HG02571 (cell line): ENCODE measurements at regions not wholly inside any gene's neighbourhood (a gene's known extent, or its start where the extent isn't known, plus 50 kb on each side); places are given as distances from the start of the nearest gene placed in this dataset.
"Not testable (repeated sequence)": the region's sequence is repeated elsewhere in the genome, so short reads cannot be mapped to it uniquely, and the experiment has no call there.

ENCODE experiments used
- ATAC-seq: cut with Tn5 transposase; IDR thresholded peaks from one replicate; pipeline ENCODE4 v1.9.1; 2021; ENCODE audit warnings: mild to moderate bottlenecking, moderate library complexity; ENCODE audit not compliant: unreplicated experiment

DNA sequence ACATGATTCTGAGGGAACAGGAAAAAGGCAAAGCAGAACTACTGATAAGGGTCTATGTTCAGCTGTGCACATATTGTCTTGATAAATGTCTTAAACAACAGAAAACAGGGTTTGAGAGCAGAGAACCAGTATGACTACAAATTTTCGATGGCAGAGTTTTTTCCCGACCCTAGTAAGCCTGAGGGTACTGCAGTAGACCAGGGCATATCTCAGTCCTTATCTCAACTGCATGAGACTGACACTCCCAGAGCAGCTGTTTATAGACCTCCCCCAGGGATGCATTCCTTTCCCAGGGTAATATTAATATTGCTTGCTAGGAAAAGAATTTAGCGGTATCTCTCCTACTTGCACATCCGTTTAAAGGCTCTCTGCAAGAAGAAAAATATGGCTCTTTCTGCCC, 1176.8 kb upstream of the ADGRB3 start:
- ATAC-seq, result no peak

DNA sequence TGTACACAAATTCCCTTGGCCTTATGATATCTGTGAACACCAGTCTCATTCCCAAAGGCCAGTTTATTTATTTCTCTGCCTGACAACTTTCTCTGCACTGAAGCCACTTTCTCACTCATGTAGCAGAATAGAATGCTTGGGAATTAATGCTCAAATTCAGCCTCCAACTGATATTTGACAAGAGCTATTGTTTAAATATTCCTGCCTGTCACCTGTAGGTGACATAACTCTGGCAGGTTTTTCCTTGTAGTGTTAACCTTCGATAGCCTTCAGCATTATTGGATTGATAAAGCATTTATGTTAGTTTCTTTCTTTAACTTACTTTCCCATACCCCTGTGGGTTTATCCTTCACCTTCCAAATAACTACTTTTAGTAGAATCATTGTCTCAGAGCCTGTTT, 1183.2 kb upstream of the ADGRB3 start:
- ATAC-seq, result no peak

DNA sequence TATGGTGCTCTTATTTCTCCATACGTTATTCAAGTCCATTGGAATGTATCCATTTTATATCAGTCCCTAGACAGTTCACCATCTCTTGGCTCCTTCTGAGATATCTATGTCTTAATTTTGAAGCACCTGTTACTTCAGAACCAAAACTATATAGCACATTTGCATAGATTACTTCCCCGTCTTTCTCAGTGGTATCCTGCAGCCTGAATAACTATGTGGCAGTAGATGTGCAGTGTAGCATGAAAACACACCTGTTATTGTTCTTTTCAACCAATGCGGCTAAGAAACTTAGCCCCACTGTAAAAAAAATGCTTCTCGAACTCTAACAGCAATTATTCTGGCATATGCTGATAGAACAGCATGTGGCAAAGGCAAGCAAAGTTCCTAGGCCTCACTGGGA, 1184.4 kb upstream of the ADGRB3 start:
- ATAC-seq, result peak; percentile 65

DNA sequence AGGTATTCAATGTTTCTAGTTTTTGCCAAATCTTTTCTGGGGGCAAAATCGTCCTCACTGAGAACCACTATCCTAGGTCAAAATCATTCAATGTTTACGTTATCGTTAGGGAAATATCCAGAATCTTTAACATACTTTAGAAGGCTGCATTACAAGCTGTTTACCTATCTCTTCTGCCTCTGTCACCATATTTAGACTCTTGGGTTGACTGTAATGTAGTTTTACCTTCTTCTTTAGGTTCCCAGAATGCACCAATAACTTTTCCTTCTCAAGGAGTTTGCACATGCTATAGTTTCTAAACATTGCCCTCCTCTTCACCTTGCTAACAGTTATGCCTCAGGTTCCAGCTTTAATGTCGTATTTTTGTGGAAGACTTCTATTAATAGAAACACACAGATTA, 1185.5 kb upstream of the ADGRB3 start:
- no peak for ATAC-seq

DNA sequence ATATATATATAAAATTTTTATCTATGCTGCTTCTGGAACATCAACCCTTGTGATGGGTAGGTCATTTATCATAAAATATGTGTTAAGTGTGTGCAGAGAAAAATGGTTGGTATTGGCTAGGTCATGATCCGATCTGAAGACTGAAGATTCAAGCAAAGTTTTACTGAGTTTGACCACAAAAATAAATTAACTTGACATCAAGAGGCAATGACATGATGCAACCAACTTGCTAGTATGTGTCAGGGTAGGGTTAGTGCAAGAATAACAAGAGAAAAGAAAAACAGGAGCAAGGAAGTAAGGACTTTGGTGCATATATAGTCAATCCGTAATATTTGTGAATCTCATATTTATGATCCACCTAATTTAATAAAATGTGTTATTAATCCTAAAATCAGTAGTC, 1202.0 kb upstream of the ADGRB3 start:
- no peak for ATAC-seq

DNA sequence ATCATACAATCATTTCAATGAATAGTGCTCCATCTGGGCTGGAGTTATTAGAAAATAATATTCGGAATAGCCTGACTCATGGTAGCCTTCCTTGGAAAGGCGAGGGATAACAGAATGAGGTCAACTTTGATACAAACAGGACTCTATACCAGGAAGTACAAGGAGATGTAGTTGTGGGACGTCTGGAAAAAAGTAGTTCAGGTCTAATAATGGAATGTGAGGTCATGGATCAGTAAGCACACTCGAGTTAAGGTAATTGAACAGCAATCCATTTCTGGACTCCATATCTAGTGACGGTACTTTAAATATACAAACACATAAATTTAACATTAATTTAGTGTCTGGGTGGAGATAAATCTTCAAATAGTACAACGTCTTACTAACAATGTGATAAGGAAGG, 1204.0 kb upstream of the ADGRB3 start:
- no peak for ATAC-seq

DNA sequence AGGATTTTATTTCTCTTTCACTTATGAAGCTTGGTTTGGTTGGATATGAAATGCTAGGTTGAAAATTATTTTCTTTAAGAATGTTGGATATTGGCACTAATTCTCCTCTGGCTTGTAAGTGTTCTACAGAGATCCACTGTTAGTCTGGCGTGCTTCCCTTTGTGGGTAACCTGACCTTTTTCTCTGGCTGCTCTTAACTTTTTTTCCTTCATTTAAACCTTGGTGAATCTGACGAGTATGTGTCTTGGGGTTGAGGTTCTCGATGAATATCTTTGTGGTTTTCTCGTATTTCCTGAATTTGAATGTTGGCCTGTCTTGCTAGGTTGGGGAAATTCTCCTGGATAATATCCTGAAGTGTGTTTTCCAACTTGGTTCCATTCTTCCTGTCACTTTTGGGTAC, 1208.4 kb upstream of the ADGRB3 start:
- ATAC-seq, result not testable (repeated sequence)

DNA sequence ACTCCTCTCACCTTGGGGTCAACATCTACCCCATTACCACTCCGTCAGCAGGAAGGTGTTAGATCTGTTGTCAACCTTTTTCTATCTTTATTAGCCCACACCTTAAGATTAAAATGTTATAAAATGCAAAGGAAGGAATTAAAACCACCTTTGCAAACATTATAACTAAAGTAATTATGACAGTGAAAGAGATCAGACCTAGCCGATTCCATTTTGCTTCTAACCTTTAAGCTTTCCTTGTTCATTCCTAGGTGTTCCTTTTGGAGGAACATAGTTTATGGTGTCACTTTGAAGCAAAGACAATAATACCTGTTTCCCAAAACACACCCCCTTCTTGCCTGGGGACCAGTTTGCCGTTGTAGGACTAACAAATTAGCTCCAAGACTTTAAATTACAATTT, 1223.0 kb upstream of the ADGRB3 start:
- no peak for ATAC-seq

DNA sequence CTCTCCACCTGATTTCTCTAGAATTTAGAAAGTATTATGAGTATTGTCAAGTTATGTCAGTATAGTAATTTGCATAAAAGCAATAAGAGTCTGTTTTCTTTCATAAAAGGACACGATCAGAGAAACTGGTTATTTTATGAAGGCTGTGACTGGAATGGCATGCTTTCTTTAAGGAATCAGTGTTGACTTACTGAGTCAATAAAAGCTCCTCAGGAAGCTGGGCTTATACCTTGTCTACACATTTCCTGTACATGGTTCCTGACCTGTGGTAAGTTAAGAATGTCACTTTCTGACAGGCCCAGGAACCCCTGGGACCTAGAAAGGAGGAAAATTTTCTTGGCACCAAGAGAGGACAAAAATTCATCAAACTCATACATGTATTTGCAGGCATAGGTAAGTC, 1224.0 kb upstream of the ADGRB3 start:
- no peak for ATAC-seq

DNA sequence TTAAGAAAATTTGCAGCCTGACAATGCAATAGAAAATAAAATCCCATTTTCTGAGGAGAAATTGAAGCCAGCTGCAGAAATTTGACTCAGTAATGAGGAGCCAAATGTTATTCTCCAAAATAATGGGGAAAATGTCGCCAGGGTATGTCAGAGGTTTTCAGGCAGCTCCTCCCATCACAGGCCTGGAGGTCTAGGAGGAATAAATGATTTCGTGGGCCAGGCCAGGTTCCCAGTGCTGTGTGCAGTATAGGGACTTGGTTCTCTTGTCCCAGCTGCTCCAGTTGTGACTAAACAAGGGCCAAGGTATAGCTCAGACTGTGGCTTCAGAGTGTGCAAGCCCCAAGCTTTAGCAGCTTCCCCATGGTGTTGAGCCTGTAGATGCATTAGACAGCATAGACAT, 1240.8 kb upstream of the ADGRB3 start:
- ATAC-seq, result no peak

DNA sequence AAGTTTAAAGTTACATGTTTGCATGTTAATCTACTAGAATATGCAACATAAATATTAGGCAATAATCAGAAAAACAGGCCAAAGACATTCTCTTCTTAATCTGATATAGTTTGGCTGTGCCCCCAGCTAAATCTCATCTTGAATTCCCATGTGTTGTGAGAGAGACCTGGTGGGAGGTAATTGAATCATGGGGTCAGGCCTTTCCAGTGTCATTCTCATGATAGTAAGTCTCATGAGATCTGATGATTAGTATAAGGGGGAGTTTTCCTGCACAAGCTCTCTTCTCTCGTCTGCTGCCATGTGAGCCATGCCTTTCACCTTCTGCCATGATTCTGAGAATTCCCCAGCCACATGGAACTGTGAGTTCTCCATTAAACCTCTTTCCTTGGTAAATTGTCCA, 1241.7 kb upstream of the ADGRB3 start:
- ATAC-seq, result no peak

DNA sequence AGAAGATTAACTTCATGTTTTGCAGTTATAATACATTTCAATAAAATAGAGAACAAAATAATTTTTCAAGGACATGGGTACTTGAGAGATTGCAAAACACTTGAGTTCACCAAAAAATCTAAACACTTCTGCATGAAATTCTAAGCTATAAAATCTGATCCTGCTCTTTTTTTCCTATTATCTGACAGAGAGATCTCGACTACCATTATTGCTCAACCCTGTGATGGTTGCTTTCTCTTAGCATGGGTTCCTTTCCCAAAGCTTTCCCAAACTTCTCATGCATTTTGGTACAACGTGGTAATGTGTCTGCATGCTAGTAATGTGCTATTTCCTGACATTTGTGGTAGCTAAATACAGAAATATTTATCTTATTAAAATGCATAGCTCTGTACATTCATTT, 1243.1 kb upstream of the ADGRB3 start:
- ATAC-seq, result no peak

DNA sequence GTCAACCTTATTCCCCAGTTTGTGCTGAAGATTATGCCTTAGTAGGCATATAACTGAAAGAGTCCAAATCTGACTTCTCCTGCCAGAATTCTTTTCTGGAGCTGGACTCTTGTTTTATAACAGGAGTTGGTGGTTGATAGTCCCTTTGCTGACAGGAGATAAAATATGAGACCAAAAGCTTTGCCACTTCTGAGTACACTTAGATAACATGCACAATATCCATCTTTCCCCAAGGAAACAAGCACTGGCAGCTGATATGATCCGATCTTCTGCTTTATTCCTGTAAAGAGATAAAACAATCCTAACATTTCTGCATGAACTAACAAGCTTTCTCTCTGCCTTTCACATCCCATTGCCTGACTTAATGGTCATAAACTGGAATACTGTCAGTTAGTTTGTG, 1265.4 kb upstream of the ADGRB3 start:
- no peak for ATAC-seq

DNA sequence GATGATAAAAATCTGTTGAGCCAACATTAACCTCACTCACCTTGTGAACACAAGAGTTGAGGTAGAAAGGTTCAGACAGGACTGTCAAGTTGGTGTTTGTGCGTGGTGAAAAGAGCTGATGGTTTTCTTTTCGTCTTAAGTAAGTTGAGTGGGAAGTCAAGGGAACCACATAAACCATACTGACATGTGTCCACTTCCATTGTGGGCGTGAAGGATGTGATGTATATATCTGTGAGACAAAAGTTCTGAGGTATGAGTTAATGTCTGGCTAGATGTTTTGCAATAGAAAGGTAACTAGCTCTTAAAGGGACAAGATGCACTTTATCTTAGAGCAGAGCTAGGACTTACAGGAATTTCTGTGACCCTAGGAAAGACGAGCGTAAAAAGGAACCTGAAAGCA, 1272.1 kb upstream of the ADGRB3 start:
- no peak for ATAC-seq

DNA sequence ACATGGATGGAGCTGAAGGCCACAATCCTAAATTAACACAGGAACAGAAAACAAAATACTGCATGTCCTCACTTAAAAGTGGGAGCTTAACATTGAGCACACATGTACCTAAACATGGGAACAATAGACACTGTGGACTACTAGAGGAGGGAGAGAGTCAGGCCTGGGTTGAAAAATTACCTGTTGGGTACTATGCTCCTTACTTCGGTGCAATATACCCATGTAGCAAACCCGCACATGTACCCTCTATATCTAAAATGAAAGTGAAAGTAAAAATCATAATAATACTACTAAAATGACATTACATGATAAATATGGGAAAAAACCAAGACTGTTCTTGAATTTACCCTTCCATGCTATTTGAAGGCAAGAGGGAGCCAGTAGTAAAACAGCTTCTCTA, 1273.8 kb upstream of the ADGRB3 start:
- ATAC-seq, result no peak

DNA sequence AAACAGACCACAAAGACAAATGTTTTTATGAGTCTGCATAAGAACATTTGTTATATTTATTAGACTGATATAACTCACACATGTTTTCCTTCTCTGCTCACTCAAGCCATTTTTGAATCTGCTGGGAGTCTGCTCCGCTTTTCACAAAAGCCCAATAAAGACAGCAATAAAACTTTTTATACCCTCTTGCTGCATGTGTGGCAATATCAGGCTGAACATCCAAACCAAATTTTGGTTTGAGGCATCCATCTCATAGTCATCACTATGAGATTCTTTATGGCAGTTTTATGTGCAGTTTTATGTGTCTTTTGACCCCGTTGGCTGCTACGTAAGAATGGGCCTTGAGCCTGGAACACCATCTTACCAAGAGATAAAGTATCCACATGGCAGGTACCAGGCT, 1276.8 kb upstream of the ADGRB3 start:
- no peak for ATAC-seq

DNA sequence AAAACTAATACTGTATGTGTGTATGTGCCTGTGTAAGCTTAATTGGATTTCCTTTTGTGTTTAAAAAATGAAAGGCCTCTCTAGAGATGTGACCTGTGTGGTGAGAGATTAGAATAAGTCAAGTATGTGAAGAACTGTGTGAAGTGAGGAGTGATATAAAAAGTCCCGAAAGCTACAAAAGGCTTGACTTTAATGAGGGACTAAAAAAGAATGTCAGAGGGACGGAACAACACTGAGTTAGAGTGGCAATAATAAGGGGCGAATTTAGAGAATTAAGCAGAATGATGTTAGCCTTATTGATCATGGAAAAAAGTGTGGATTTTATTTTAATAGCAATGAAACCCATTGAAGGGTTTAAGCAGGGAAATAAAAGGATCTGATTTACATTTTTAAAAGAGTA, 1281.2 kb upstream of the ADGRB3 start:
- no peak for ATAC-seq

DNA sequence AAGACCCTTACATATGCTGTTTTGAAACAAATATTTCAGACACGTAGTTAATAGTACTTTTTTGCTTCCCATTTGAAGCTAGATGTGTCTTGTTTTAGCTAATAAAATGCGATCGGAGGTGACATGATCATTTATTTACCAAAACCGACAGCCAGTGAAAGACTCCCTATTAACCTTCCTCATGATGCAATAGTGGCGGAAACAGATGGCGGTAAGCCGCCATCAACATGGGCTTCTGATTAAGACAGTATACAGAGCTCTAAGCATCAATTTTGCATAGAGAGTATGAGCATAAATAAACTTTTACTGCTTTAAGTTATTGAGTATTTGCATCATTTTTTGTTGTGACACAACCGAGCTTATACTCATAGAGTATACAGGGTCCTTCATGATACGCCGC, 1282.4 kb upstream of the ADGRB3 start:
- no peak for ATAC-seq

DNA sequence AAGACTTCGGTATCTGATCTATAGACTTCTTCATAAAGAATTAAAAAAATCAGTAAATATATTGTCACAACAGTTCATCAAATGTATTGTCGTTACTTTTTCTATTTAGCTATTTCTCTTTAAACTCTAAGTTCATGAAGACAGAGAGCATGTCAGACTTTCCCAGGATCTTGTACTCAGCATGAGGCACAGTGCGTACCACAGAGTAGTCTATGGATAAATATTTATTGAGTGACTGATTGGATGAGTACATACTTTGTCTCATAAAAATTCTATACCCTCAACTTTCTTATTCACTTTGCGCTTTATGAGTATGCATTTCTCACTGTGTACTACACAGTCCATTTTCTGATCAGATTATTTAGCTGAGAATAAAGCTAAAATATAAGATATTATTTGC, 1284.4 kb upstream of the ADGRB3 start:
- ATAC-seq, result no peak

DNA sequence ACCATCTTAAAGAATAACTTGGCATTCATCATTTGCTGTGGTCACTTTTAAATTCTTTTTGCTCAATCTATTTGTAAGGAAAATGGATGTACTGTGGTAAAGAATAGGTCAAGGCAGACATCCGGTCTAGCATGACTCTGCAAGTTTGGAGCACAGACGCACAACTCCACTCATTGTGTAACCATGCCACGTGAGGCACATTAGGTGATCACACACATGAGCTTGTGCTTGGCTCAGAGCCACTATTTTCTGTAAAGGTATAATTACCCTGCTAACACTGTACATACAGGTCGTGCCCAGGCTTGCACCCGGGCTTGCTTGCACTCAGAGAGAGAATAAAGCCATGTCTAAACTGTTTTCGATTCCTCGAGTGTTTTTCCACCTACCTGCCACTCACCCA, 1289.1 kb upstream of the ADGRB3 start:
- ATAC-seq, result no peak

DNA sequence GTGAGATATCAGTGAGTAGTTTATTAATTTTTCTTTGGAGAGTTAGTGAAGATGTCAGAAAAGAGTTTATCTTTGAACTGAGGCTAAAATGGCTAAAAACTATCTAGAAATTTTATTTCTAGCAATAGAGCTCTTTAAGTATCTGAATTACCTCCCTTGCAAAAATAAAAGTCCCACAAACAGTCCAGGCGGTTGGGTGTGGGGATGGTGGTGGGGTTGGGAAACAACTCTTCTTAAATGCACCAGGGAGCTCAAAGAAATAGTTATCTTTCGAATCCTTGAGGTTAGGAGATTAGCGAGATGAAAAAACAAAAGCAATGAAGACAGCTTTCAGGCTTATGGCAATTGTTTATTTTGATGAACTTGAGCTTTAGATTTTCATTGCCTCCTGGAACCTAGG, 1299.1 kb upstream of the ADGRB3 start:
- no peak for ATAC-seq

DNA sequence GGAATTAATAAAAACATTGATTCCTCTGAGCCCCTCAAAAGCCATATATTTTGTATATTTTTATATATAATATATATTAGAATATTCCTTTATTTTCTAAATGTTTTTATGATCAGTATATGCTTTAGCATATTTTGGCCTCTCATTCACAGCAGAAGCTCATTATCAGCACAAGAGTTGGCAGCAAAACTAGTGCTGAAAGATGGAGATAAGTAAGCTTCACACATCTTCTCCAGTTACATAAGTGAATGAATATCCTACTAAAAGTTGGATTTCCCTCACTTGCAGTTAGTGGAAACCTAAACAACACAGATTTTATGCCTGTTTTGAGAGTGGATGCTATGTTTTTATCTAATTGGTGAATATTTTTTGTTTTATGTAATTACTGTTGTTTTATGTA, 1303.8 kb upstream of the ADGRB3 start:
- ATAC-seq, result no peak

DNA sequence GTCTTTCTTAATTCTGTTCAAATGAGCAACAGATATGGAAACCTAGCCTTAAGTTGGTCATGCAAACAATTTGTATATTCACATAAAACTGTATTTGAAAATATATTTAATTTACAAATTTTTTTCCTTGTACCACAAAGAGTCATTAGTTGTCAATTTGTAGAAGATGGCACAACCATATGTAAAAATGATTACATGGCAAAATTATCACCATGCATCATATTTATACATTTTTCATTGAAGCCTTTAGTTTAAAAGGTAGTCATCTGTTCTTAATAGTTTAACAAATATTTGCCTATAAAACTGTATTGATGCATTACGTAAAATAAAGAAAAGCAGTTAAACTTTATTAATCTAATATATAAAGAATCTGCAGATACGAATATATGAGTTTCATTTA, 1306.8 kb upstream of the ADGRB3 start:
- no peak for ATAC-seq

DNA sequence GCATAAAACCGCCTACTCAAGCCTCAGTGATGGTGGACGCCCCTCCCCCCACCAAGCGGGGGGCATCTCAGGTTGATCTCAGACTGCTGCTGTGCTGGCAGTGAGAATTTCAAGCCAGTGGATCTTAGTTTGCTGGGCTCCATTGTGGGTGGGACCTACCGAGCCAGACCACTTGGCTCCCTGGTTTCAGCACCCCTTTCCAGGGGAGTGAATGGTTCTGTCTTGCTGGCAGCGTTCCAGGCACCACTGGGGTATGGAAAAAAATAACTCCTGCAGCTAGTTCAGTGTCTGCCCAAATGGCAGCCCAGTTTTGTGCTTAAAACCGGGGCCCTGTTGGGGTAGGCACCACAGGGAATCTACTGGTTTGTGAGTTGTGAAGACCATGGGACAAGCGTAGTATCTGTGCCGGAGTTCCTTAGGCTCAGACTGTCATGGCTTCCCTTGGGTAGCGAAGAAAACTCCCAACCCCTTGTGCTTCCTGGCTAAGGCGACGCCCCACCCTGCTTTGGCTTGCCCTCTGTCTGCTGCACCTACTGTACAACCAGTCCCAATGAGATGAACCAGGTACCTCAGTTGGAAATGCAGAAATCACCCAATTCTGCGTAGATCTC, 1334.5 kb upstream of the ADGRB3 start:
- ATAC-seq, result no peak
